MM.1S (cell line): ENCODE measurements at regions not wholly inside any gene's neighbourhood (a gene's known extent, or its start where the extent isn't known, plus 50 kb on each side); places are given as distances from the start of the nearest gene placed in this dataset.

Source experiments
- DNase-seq: peaks from one replicate; pipeline ENCODE4 v3.0.0-alpha.2; 2015
- H2AFZ ChIP-seq: fragments of 300-600 bp; sonication (generic); 2 replicates; pipeline ENCODE4 v1.6.0; 2016; ENCODE audit warnings: antibody characterized with exemption, low read length
- H3F3A ChIP-seq: fragments of 300-600 bp; sonication (generic); 2 replicates; pipeline ENCODE4 v1.6.1; 2016; ENCODE audit warnings: mild to moderate bottlenecking, antibody characterized with exemption, low read length, moderate library complexity, mixed read lengths; ENCODE audit not compliant: insufficient read depth
- H3K27ac ChIP-seq: fragments of 300-600 bp; sonication (generic); 2 replicates; pipeline ENCODE4 v1.5.1; 2016; ENCODE audit warnings: mild to moderate bottlenecking, low read length
- H3K27me3 ChIP-seq: fragments of 300-600 bp; sonication (generic); replicated peaks from 2 replicates; pipeline ENCODE4 v1.6.0; 2016; ENCODE audit warnings: low read length; ENCODE audit not compliant: insufficient read depth
- H3K36me3 ChIP-seq: fragments of 300-600 bp; sonication (generic); replicated peaks from 2 replicates; pipeline ENCODE4 v1.6.1; 2016; ENCODE audit warnings: mild to moderate bottlenecking, low read length, mixed read lengths; ENCODE audit not compliant: insufficient read depth
- H3K4me1 ChIP-seq: fragments of 300-600 bp; sonication (generic); 2 replicates; pipeline ENCODE4 v1.6.1; 2016; ENCODE audit warnings: low read length, mixed read lengths
- H3K4me2 ChIP-seq: fragments of 300-600 bp; sonication (generic); 2 replicates; pipeline ENCODE4 v1.6.0; 2016; ENCODE audit warnings: low read depth, low read length
- H3K4me3 ChIP-seq: fragments of 300-600 bp; sonication (generic); 2 replicates; pipeline ENCODE4 v1.5.1; 2016; ENCODE audit warnings: low read length, mixed read lengths
- H3K79me2 ChIP-seq: fragments of 300-600 bp; sonication (generic); 2 replicates; pipeline ENCODE4 v1.6.1; 2016; ENCODE audit warnings: mixed run types, low read length, mixed read lengths
- H3K9ac ChIP-seq: fragments of 300-600 bp; sonication (generic); 2 replicates; pipeline ENCODE4 v1.6.1; 2016; ENCODE audit warnings: low read length, mixed read lengths
- H3K9me2 ChIP-seq: fragments of 300-600 bp; sonication (generic); replicated peaks from 2 replicates; pipeline ENCODE4 v1.6.1; 2016; ENCODE audit warnings: mild to moderate bottlenecking, low read length, mixed read lengths; ENCODE audit not compliant: insufficient read depth
- H3K9me3 ChIP-seq: fragments of 300-600 bp; sonication (generic); replicated peaks from 2 replicates; pipeline ENCODE4 v1.6.1; 2016; ENCODE audit warnings: mild to moderate bottlenecking, low read length, mixed read lengths; ENCODE audit not compliant: insufficient read depth
- H4K20me1 ChIP-seq: fragments of 300-600 bp; sonication (generic); 2 replicates; pipeline ENCODE4 v1.6.1; 2016; ENCODE audit warnings: mild to moderate bottlenecking, low read length, moderate library complexity, mixed read lengths; ENCODE audit not compliant: insufficient read depth
- CTCF ChIP-seq: fragments of 300-600 bp; sonication (generic); IDR thresholded peaks from 2 replicates; pipeline ENCODE4 v1.5.1; 2016; ENCODE audit warnings: antibody characterized with exemption, low read length, mixed read lengths
- EZH2 ChIP-seq: fragments of 300-600 bp; sonication (generic); optimal IDR thresholded peaks from 2 replicates; pipeline ENCODE3; 2017; ENCODE audit warnings: low read depth, mild to moderate bottlenecking, antibody characterized with exemption, low read length, mixed read lengths
- EZH2phosphoT487 ChIP-seq: fragments of 300-600 bp; sonication (generic); IDR thresholded peaks from 2 replicates; pipeline ENCODE4 v1.6.1; 2018; ENCODE audit warnings: antibody characterized with exemption, low read length

GRCh38 chr18:24875777-24876176 lies 415.3 kb downstream of the HRH4 start:
- no peak for TF ChIP-seq EZH2
- no peak for TF ChIP-seq CTCF
- no peak for TF ChIP-seq EZH2phosphoT487
- H4K20me1 ChIP-seq, result no peaks in the 10 kb centered on the region
- no peaks in the 10 kb centered on the region for H3K9me2 ChIP-seq
- H3K79me2 ChIP-seq, result no peaks in the 10 kb centered on the region
- no peak for DNase-seq
- H3K4me1 ChIP-seq, result no peaks in the 10 kb centered on the region
- H3K27me3 ChIP-seq, result no peaks in the 10 kb centered on the region
- H3F3A ChIP-seq, result no peaks in the 10 kb centered on the region
- no peak overlapping the region for H3K4me3 ChIP-seq
- no peak overlapping the region for H3K27ac ChIP-seq
- H3K36me3 ChIP-seq, result no peaks in the 10 kb centered on the region
- H3K4me2 ChIP-seq, result no peak overlapping the region
- H2AFZ ChIP-seq, result no peak overlapping the region
- no peaks in the 10 kb centered on the region for H3K9me3 ChIP-seq
- no peak overlapping the region for H3K9ac ChIP-seq

- Histone ChIP-seq H3K4me1 (no peaks in the 10 kb centered on the region), H3K9me2 (no peaks in the 10 kb centered on the region), H3K4me2 (no peak overlapping the region), H4K20me1 (no peaks in the 10 kb centered on the region), H3K9ac (no peak overlapping the region), H3K36me3 (no peaks in the 10 kb centered on the region), H2AFZ (no peak overlapping the region), H3K9me3 (no peaks in the 10 kb centered on the region), H3K27ac (no peak overlapping the region), H3K79me2 (no peaks in the 10 kb centered on the region), H3K4me3 (no peak overlapping the region), H3K27me3 (no peaks in the 10 kb centered on the region), H3F3A (no peaks in the 10 kb centered on the region)
- TF ChIP-seq EZH2phosphoT487 (no peak), EZH2 (no peak), CTCF (no peak)
- no peak for DNase-seq
Measured at GRCh38 chr18:24876266-24876665, 415.8 kb downstream of the HRH4 start.

GRCh38 chr18:24877066-24877465 lies 416.6 kb downstream of the HRH4 start:
- H3K9ac ChIP-seq, result no peak overlapping the region
- DNase-seq, result no peak
- H3K9me2 ChIP-seq, result no peaks in the 10 kb centered on the region
- H2AFZ ChIP-seq, result no peak overlapping the region
- no peaks in the 10 kb centered on the region for H3K9me3 ChIP-seq
- no peak overlapping the region for H3K27ac ChIP-seq
- H3K79me2 ChIP-seq, result no peaks in the 10 kb centered on the region
- H3F3A ChIP-seq, result no peaks in the 10 kb centered on the region
- H3K4me1 ChIP-seq, result no peaks in the 10 kb centered on the region
- H3K4me3 ChIP-seq, result no peak overlapping the region
- H3K36me3 ChIP-seq, result no peaks in the 10 kb centered on the region
- TF ChIP-seq EZH2phosphoT487, result no peak
- no peak for TF ChIP-seq EZH2
- no peaks in the 10 kb centered on the region for H4K20me1 ChIP-seq
- no peaks in the 10 kb centered on the region for H3K27me3 ChIP-seq
- H3K4me2 ChIP-seq, result no peak overlapping the region

GRCh38 chr18:24877546-24877945 lies 417.1 kb downstream of the HRH4 start:
- no peak for TF ChIP-seq CTCF
- TF ChIP-seq EZH2phosphoT487, result no peak
- TF ChIP-seq EZH2, result no peak
- H3K36me3 ChIP-seq, result no peaks in the 10 kb centered on the region

More at GRCh38 chr18:24877546-24877945, 417.1 kb downstream of the HRH4 start:
- Histone ChIP-seq H3F3A (no peaks in the 10 kb centered on the region), H2AFZ (no peak overlapping the region), H3K9me3 (no peaks in the 10 kb centered on the region), H3K4me3 (no peak overlapping the region), H4K20me1 (no peaks in the 10 kb centered on the region), H3K4me2 (no peak overlapping the region), H3K27ac (no peak overlapping the region), H3K27me3 (no peaks in the 10 kb centered on the region), H3K9me2 (no peaks in the 10 kb centered on the region), H3K79me2 (no peaks in the 10 kb centered on the region), H3K4me1 (no peaks in the 10 kb centered on the region), H3K9ac (no peak overlapping the region)
- no peak for DNase-seq
